HCT116 (cell line): ENCODE measurements at regions not wholly inside any gene's neighbourhood (a gene's known extent, or its start where the extent isn't known, plus 50 kb on each side); places are given as distances from the start of the nearest gene placed in this dataset.

Source experiments
- ATAC-seq: fragments of 200-7000 bp; cut with Tn5 transposase; 2 replicates; pipeline ENCODE4 v1.9.1; 2020; ENCODE audit warnings: mild to moderate bottlenecking, moderate library complexity
- BruUV-seq: library from RNA; stranded (reverse); fragments of 400-500 nt; replicated peaks from 2 replicates; lab custom pipeline; 2021; lab: Mats Ljungman, UMichigan
- CTCF ChIA-PET: fragments of 300-600 bp; sonication (Branson Sonifier 250); formaldehyde crosslinking; loops from one replicate; lab custom pipeline; 2021; ENCODE audit warnings: antibody characterized with exemption; lab: Charles Lee
- POLR2A ChIA-PET: fragments of 300-600, 350-600 bp; sonication (Branson Sonifier 250); formaldehyde crosslinking; loops from one replicate; lab custom pipeline; 2021; ENCODE audit warnings: antibody characterized with exemption; lab: Charles Lee
- RAD21 ChIA-PET, 2 experiments: fragments of 300-600 bp; sonication (Branson Sonifier 250); formaldehyde crosslinking; loops; one replicate each; lab custom pipeline; 2023; ENCODE audit warnings: low total read pairs in 2 of 2; ENCODE audit not compliant: uncharacterized antibody in 2 of 2, unreplicated experiment in 2 of 2, low non-redundant PET in 1 of 2; lab: Charles Lee
- DNase-seq: peaks from one replicate; pipeline ENCODE4 v3.0.0-alpha.2; 2010; ENCODE audit warnings: low read depth, low spot score
- H2AFZ ChIP-seq: fragments of 200-600 bp; shearing (Covaris generic), sonication (generic); 2 replicates; pipeline ENCODE4 v1.6.1; 2017; ENCODE audit warnings: low read depth, mixed run types, mixed read lengths, antibody characterized with exemption, low read length; ENCODE audit not compliant: poor library complexity, severe bottlenecking
- H3K27ac ChIP-seq: 2 replicates; pipeline ENCODE4 v1.5.1; 2012; ENCODE audit warnings: low read depth, low read length
- H3K27me3 ChIP-seq: fragments of 200-600 bp; sonication (generic); 2 replicates; pipeline ENCODE4 v1.6.1; 2016; ENCODE audit warnings: mixed run types, low read length, mixed read lengths; ENCODE audit not compliant: insufficient read depth
- H3K36me3 ChIP-seq, 2 experiments: fragments of 200-500 bp in 1 of 2; fragments of 200-600 bp in 1 of 2; sonication (Bioruptor generic) in 1 of 2; sonication (generic) in 1 of 2; 2 replicates each; pipeline versions ENCODE4 v1.5.1 to v1.6.1; 2014 to 2016; ENCODE audit warnings: low read length in 2 of 2, inconsistent platforms in 1 of 2, mixed read lengths in 1 of 2, mixed run types in 1 of 2; ENCODE audit not compliant: insufficient read depth in 2 of 2, control insufficient read depth in 1 of 2
- H3K4me1 ChIP-seq, 2 experiments: fragments of 200-600 bp in 1 of 2; sonication (generic) in 1 of 2; 2 replicates each; pipeline versions ENCODE4 v1.5.1 to v1.6.1; 2012 to 2017; ENCODE audit warnings: low read length in 2 of 2, inconsistent platforms in 1 of 2, mild to moderate bottlenecking in 1 of 2, mixed read lengths in 1 of 2, mixed run types in 1 of 2, moderate library complexity in 1 of 2; ENCODE audit not compliant: insufficient read depth in 2 of 2, control insufficient read depth in 1 of 2
- H3K4me2 ChIP-seq: fragments of 200-600 bp; sonication (generic); 2 replicates; pipeline ENCODE4 v1.6.1; 2017; ENCODE audit warnings: mixed run types, low read length, mixed read lengths
- H3K4me3 ChIP-seq, 2 experiments: fragments of 200-600 bp in 1 of 2; sonication (generic) in 1 of 2; replicated peaks in 1 of 2; 2 replicates each; pipeline ENCODE4 v1.5.1; 2011 to 2016; ENCODE audit warnings: low read length in 2 of 2, control low read depth in 1 of 2, low read depth in 1 of 2, mild to moderate bottlenecking in 1 of 2, mixed read lengths in 1 of 2, mixed run types in 1 of 2
- H3K79me2 ChIP-seq: fragments of 200-600 bp; sonication (generic); 2 replicates; pipeline ENCODE4 v1.6.1; 2017; ENCODE audit warnings: mild to moderate bottlenecking, mixed run types, low read length, moderate library complexity, mixed read lengths; ENCODE audit not compliant: insufficient read depth
- H3K9ac ChIP-seq: fragments of 200-600 bp; sonication (generic); 2 replicates; pipeline ENCODE4 v1.6.1; 2016; ENCODE audit warnings: low read length, mixed read lengths
- H3K9me2 ChIP-seq: fragments of 200-600 bp; sonication (generic), shearing (Covaris generic); 2 replicates; pipeline ENCODE4 v1.6.1; 2017; ENCODE audit warnings: mixed run types, mild to moderate bottlenecking, moderate library complexity; ENCODE audit not compliant: insufficient read depth
- H3K9me3 ChIP-seq, 2 experiments: fragments of 200-500 bp in 1 of 2; fragments of 200-600 bp in 1 of 2; sonication (Bioruptor generic) in 1 of 2; sonication (generic) in 1 of 2; 2 replicates each; pipeline ENCODE4 v1.6.1; 2014 to 2017; ENCODE audit warnings: low read length in 2 of 2, mixed read lengths in 2 of 2, inconsistent platforms in 1 of 2, low read depth in 1 of 2, mild to moderate bottlenecking in 1 of 2, mixed run types in 1 of 2, moderate library complexity in 1 of 2; ENCODE audit not compliant: control insufficient read depth in 1 of 2, insufficient read depth in 1 of 2
- H4K20me1 ChIP-seq: fragments of 200-600 bp; sonication (generic), shearing (Covaris generic); 2 replicates; pipeline ENCODE4 v1.6.1; 2017; ENCODE audit warnings: mixed run types, mild to moderate bottlenecking, moderate library complexity; ENCODE audit not compliant: insufficient read depth
- CBX3 ChIP-seq: IDR thresholded peaks from 2 replicates; pipeline ENCODE4 v1.6.1; 2012; ENCODE audit warnings: low read depth
- CEBPB ChIP-seq: IDR thresholded peaks from 2 replicates; pipeline ENCODE4 v1.6.1; 2012; ENCODE audit warnings: low read depth
- EGR1 ChIP-seq: IDR thresholded peaks from 2 replicates; pipeline ENCODE4 v1.6.1; 2012; ENCODE audit warnings: low read depth
- ELF1 ChIP-seq: IDR thresholded peaks from 2 replicates; pipeline ENCODE4 v1.6.1; 2012; ENCODE audit warnings: low read depth, borderline replicate concordance
- EZH2 ChIP-seq: fragments of 200-600 bp; sonication (generic); IDR thresholded peaks from 2 replicates; pipeline ENCODE4 v1.6.1; 2017; ENCODE audit warnings: antibody characterized with exemption, mixed run types
- EZH2phosphoT487 ChIP-seq: fragments of 200-600 bp; IDR thresholded peaks from 2 replicates; pipeline ENCODE4 v1.6.1; 2018; ENCODE audit warnings: antibody characterized with exemption, borderline replicate concordance
- POLR2A ChIP-seq: IDR thresholded peaks from 2 replicates; pipeline ENCODE4 v1.7.0; 2011; ENCODE audit warnings: borderline replicate concordance; ENCODE audit not compliant: insufficient read depth, insufficient read length; ENCODE audit errors: extremely low read depth
- RAD21 ChIP-seq: IDR thresholded peaks from 2 replicates; pipeline ENCODE4 v1.6.1; 2012; ENCODE audit warnings: low read depth, mild to moderate bottlenecking
- SIN3A ChIP-seq: IDR thresholded peaks from 2 replicates; pipeline ENCODE4 v1.6.1; 2012; ENCODE audit warnings: low read depth
- SRF ChIP-seq: IDR thresholded peaks from 2 replicates; pipeline ENCODE4 v1.6.1; 2012; ENCODE audit warnings: low read depth
- TCF7L2 ChIP-seq: IDR thresholded peaks from 2 replicates; pipeline ENCODE4 v1.7.0; 2011; ENCODE audit warnings: borderline replicate concordance, inconsistent platforms; ENCODE audit not compliant: insufficient read depth, insufficient read length; ENCODE audit errors: extremely low read depth
- YY1 ChIP-seq: IDR thresholded peaks from 2 replicates; pipeline ENCODE4 v1.6.1; 2011; ENCODE audit warnings: low read length, low read depth, moderate library complexity, mild to moderate bottlenecking; ENCODE audit not compliant: insufficient replicate concordance; ENCODE audit errors: extremely low read depth
- ZFX ChIP-seq: fragments of 450-650 bp; IDR thresholded peaks from 2 replicates; pipeline ENCODE4 v1.6.1; 2017
- ZNF274 ChIP-seq: fragments of 200-500 bp; sonication (Bioruptor generic); IDR thresholded peaks from 2 replicates; pipeline ENCODE4 v1.6.1; 2014; ENCODE audit warnings: mild to moderate bottlenecking, low read depth, low read length, inconsistent platforms
- intact Hi-C: fragments of 100-400 bp; cut with micrococcal nuclease; formaldehyde crosslinking; loops from 2 replicates; pipeline ENCODE4 v1.10.0; 2022
- TF ChIP-seq, protein P1 (sequence below): IDR thresholded peaks from 2 replicates; pipeline ENCODE4 v1.6.1; 2011; ENCODE audit warnings: mild to moderate bottlenecking, low read length, moderate library complexity; ENCODE audit not compliant: insufficient replicate concordance; ENCODE audit errors: extremely low read depth
- TF ChIP-seq, protein P2 (sequence below): IDR thresholded peaks from 2 replicates; pipeline ENCODE4 v1.6.1; 2012

DNA sequence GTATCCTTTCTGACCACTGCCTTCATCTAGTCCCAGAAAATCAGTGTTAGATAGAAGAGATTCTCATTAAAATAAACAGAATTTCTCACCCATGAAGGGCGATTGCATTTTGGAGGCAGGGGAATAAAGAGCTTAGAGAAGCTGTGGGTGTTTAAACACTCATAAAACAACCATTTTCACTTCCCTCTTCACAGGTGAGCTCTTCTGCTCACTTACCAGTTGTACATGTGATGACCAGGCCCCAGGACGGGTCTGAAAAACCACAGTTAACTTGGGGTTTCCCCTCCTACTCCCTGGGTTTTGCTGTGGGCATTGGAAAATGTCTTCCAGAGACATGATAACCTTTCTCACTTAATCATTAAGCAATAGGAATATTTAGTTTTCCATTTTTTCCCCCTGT lies 411.6 kb upstream of the DPP6 start:
- Histone ChIP-seq H3K36me3 (no peaks in the 10 kb centered on the region), H3K79me2 (no peaks in the 10 kb centered on the region), H3K27me3 (no peaks in the 10 kb centered on the region), H3K9ac (no peak overlapping the region), H3K4me3 (no peak overlapping the region), H4K20me1 (no peaks in the 10 kb centered on the region), H3K4me1 (no peaks in the 10 kb centered on the region), H3K9me2 (no peaks in the 10 kb centered on the region), H3K27ac (no peak overlapping the region), H3K4me2 (no peak overlapping the region), H2AFZ (no peak overlapping the region), H3K9me3 (peaks cover 0 to 10% of the 10 kb centered on the region in 2 experiments; a peak in 2 of 4 replicates)
- TF ChIP-seq EZH2 (no peak), SRF (no peak), EGR1 (no peak), EZH2phosphoT487 (no peak), YY1 (no peak), SIN3A (no peak), ELF1 (no peak), CEBPB (no peak), ZNF274 (no peak), POLR2A (no peak), CBX3 (no peak), TCF7L2 (no peak), ZFX (no peak), RAD21 (no peak)
- TF ChIP-seq, protein P1, sequence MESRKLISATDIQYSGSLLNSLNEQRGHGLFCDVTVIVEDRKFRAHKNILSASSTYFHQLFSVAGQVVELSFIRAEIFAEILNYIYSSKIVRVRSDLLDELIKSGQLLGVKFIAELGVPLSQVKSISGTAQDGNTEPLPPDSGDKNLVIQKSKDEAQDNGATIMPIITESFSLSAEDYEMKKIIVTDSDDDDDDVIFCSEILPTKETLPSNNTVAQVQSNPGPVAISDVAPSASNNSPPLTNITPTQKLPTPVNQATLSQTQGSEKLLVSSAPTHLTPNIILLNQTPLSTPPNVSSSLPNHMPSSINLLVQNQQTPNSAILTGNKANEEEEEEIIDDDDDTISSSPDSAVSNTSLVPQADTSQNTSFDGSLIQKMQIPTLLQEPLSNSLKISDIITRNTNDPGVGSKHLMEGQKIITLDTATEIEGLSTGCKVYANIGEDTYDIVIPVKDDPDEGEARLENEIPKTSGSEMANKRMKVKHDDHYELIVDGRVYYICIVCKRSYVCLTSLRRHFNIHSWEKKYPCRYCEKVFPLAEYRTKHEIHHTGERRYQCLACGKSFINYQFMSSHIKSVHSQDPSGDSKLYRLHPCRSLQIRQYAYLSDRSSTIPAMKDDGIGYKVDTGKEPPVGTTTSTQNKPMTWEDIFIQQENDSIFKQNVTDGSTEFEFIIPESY, result no peak
- TF ChIP-seq, protein P2, sequence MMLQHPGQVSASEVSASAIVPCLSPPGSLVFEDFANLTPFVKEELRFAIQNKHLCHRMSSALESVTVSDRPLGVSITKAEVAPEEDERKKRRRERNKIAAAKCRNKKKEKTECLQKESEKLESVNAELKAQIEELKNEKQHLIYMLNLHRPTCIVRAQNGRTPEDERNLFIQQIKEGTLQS, result no peak
- CTCF ChIA-PET, result no interaction called here
- no TSS peak for BruUV-seq
- ATAC-seq (no peak), DNase-seq (no peak)
- POLR2A ChIA-PET, result no interaction called here
- intact Hi-C loops, result no loop called here
- RAD21 ChIA-PET, result no interaction called here
